HCT116 (cell line): ENCODE measurements at regions not wholly inside any gene's neighbourhood (a gene's known extent, or its start where the extent isn't known, plus 50 kb on each side); places are given as distances from the start of the nearest gene placed in this dataset.
"Not testable (repeated sequence)": the region's sequence is repeated elsewhere in the genome, so short reads cannot be mapped to it uniquely, and the experiment has no call there.

Experiments
- CBX3 ChIP-seq: IDR thresholded peaks from 2 replicates; pipeline ENCODE4 v1.6.1; 2012; ENCODE audit warnings: low read depth
- CEBPB ChIP-seq: IDR thresholded peaks from 2 replicates; pipeline ENCODE4 v1.6.1; 2012; ENCODE audit warnings: low read depth
- FOSL1 ChIP-seq: IDR thresholded peaks from 2 replicates; pipeline ENCODE4 v1.6.1; 2012; ENCODE audit warnings: low read depth
- JUND ChIP-seq: IDR thresholded peaks from 2 replicates; pipeline ENCODE4 v1.6.1; 2012
- POLR2A ChIP-seq: IDR thresholded peaks from 2 replicates; pipeline ENCODE4 v1.7.0; 2011; ENCODE audit warnings: borderline replicate concordance; ENCODE audit not compliant: insufficient read depth, insufficient read length; ENCODE audit errors: extremely low read depth
- POLR2AphosphoS5 ChIP-seq: IDR thresholded peaks from 2 replicates; pipeline ENCODE4 v1.6.1; 2011; ENCODE audit warnings: mild to moderate bottlenecking, low read depth, low read length, moderate library complexity
- SIN3A ChIP-seq: IDR thresholded peaks from 2 replicates; pipeline ENCODE4 v1.6.1; 2012; ENCODE audit warnings: low read depth
- TCF7L2 ChIP-seq: IDR thresholded peaks from 2 replicates; pipeline ENCODE4 v1.7.0; 2011; ENCODE audit warnings: borderline replicate concordance, inconsistent platforms; ENCODE audit not compliant: insufficient read depth, insufficient read length; ENCODE audit errors: extremely low read depth
- YY1 ChIP-seq: IDR thresholded peaks from 2 replicates; pipeline ENCODE4 v1.6.1; 2011; ENCODE audit warnings: low read length, low read depth, moderate library complexity, mild to moderate bottlenecking; ENCODE audit not compliant: insufficient replicate concordance; ENCODE audit errors: extremely low read depth
- TF ChIP-seq, protein P1 (sequence below), 3 experiments: fragments of 200-600 bp in 1 of 3; sonication (generic) in 1 of 3; IDR thresholded peaks in 2 of 3; conservative IDR thresholded peaks in 1 of 3; 2 replicates each; pipeline ENCODE4 v1.5.1; 2012 to 2017; ENCODE audit warnings: low read depth in 2 of 3, low read length in 2 of 3, antibody characterized with exemption in 1 of 3, borderline replicate concordance in 1 of 3, control low read depth in 1 of 3, mild to moderate bottlenecking in 1 of 3, mixed read lengths in 1 of 3, mixed run types in 1 of 3, moderate library complexity in 1 of 3; ENCODE audit not compliant: insufficient read depth in 1 of 3
- TF ChIP-seq, protein P2 (sequence below): IDR thresholded peaks from 2 replicates; pipeline ENCODE4 v1.6.1; 2011; ENCODE audit warnings: mild to moderate bottlenecking, low read length, moderate library complexity; ENCODE audit not compliant: insufficient replicate concordance; ENCODE audit errors: extremely low read depth
- TF ChIP-seq, protein P3 (sequence below): IDR thresholded peaks from 2 replicates; pipeline ENCODE4 v1.6.1; 2012
- TF ChIP-seq, protein P4 (sequence below): IDR thresholded peaks from 2 replicates; pipeline ENCODE4 v1.6.1; 2012
- TF ChIP-seq, protein P5 (sequence below): IDR thresholded peaks from 2 replicates; pipeline ENCODE4 v1.6.1; 2012; ENCODE audit warnings: low read depth

DNA sequence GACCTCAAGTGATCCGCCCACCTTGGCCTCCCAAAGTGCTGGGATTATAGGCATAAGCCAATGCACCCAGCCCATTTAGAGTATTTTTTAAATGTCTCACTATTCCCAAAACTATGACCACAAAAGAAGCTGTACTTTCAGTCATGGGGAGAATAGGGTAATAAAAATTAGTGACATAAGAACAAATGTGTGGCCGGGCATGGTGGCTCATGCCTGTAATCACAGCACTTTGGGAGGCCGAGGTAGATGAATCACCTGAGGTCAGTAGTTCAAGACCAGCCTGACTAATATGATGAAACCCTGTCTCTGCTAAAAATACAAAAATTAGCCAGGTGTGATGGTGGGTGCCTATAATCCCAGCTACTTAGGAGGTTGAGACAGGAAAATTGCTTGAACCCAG, 402.3 kb downstream of the PSAT1 start:
- TF ChIP-seq JUND, CEBPB, FOSL1, POLR2A, YY1, SIN3A, CBX3, POLR2AphosphoS5, TCF7L2: not testable (repeated sequence)
- TF ChIP-seq, protein P1, sequence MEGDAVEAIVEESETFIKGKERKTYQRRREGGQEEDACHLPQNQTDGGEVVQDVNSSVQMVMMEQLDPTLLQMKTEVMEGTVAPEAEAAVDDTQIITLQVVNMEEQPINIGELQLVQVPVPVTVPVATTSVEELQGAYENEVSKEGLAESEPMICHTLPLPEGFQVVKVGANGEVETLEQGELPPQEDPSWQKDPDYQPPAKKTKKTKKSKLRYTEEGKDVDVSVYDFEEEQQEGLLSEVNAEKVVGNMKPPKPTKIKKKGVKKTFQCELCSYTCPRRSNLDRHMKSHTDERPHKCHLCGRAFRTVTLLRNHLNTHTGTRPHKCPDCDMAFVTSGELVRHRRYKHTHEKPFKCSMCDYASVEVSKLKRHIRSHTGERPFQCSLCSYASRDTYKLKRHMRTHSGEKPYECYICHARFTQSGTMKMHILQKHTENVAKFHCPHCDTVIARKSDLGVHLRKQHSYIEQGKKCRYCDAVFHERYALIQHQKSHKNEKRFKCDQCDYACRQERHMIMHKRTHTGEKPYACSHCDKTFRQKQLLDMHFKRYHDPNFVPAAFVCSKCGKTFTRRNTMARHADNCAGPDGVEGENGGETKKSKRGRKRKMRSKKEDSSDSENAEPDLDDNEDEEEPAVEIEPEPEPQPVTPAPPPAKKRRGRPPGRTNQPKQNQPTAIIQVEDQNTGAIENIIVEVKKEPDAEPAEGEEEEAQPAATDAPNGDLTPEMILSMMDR (IDR thresholded peaks at IDR 0.05 in 2 of 3, conservative IDR thresholded peaks at IDR 0.05 in 1 of 3; ENCODE audit: borderline replicate concordance in 1 of 3, insufficient read depth in 1 of 3, low read depth in 2 of 3, low read length in 2 of 3): not testable (repeated sequence)
- TF ChIP-seq, protein P2, sequence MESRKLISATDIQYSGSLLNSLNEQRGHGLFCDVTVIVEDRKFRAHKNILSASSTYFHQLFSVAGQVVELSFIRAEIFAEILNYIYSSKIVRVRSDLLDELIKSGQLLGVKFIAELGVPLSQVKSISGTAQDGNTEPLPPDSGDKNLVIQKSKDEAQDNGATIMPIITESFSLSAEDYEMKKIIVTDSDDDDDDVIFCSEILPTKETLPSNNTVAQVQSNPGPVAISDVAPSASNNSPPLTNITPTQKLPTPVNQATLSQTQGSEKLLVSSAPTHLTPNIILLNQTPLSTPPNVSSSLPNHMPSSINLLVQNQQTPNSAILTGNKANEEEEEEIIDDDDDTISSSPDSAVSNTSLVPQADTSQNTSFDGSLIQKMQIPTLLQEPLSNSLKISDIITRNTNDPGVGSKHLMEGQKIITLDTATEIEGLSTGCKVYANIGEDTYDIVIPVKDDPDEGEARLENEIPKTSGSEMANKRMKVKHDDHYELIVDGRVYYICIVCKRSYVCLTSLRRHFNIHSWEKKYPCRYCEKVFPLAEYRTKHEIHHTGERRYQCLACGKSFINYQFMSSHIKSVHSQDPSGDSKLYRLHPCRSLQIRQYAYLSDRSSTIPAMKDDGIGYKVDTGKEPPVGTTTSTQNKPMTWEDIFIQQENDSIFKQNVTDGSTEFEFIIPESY: not testable (repeated sequence)
- TF ChIP-seq, protein P3, sequence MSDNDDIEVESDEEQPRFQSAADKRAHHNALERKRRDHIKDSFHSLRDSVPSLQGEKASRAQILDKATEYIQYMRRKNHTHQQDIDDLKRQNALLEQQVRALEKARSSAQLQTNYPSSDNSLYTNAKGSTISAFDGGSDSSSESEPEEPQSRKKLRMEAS: not testable (repeated sequence)
- TF ChIP-seq, protein P4, sequence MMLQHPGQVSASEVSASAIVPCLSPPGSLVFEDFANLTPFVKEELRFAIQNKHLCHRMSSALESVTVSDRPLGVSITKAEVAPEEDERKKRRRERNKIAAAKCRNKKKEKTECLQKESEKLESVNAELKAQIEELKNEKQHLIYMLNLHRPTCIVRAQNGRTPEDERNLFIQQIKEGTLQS: not testable (repeated sequence)
- TF ChIP-seq, protein P5, sequence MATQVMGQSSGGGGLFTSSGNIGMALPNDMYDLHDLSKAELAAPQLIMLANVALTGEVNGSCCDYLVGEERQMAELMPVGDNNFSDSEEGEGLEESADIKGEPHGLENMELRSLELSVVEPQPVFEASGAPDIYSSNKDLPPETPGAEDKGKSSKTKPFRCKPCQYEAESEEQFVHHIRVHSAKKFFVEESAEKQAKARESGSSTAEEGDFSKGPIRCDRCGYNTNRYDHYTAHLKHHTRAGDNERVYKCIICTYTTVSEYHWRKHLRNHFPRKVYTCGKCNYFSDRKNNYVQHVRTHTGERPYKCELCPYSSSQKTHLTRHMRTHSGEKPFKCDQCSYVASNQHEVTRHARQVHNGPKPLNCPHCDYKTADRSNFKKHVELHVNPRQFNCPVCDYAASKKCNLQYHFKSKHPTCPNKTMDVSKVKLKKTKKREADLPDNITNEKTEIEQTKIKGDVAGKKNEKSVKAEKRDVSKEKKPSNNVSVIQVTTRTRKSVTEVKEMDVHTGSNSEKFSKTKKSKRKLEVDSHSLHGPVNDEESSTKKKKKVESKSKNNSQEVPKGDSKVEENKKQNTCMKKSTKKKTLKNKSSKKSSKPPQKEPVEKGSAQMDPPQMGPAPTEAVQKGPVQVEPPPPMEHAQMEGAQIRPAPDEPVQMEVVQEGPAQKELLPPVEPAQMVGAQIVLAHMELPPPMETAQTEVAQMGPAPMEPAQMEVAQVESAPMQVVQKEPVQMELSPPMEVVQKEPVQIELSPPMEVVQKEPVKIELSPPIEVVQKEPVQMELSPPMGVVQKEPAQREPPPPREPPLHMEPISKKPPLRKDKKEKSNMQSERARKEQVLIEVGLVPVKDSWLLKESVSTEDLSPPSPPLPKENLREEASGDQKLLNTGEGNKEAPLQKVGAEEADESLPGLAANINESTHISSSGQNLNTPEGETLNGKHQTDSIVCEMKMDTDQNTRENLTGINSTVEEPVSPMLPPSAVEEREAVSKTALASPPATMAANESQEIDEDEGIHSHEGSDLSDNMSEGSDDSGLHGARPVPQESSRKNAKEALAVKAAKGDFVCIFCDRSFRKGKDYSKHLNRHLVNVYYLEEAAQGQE: not testable (repeated sequence)
